ENCODE measurements at regions not wholly inside any gene's neighbourhood (a gene's known extent, or its start where the extent isn't known, plus 50 kb on each side); places are given as distances from the start of the nearest gene placed in this dataset.

- no peak overlapping the region for H2AFZ ChIP-seq (replicated peaks; ENCODE audit: low read length, poor library complexity)
- peaks cover 9% of the 10 kb centered on the region for H3K4me1 ChIP-seq (ENCODE audit: control insufficient read depth, insufficient read depth, low read length)
- no peak overlapping the region for H3K23ac ChIP-seq (ENCODE audit: low read depth, low read length)
- H3K9me3 ChIP-seq (ENCODE audit: control insufficient read depth, insufficient read depth, low read length): no peaks in the 10 kb centered on the region
- no peaks in the 10 kb centered on the region for H3K36me3 ChIP-seq (ENCODE audit: control insufficient read depth, insufficient read depth, low read length)
- H2BK15ac ChIP-seq (ENCODE audit: low read depth, low read length): no peak overlapping the region
- no peaks in the 10 kb centered on the region for H4K20me1 ChIP-seq (ENCODE audit: insufficient read depth, low read length)
- no peak overlapping the region for H3K4me3 ChIP-seq (ENCODE audit: insufficient read depth, low read depth, low read length)
- no peak overlapping the region for H4K8ac ChIP-seq (ENCODE audit: low read depth in 2 of 2, low read length in 2 of 2)
- H3K4me2 ChIP-seq (ENCODE audit: low read depth, low read length): no peak overlapping the region
- no peak overlapping the region for H3K56ac ChIP-seq (ENCODE audit: extremely low read depth, insufficient read depth, low read length)
- BruUV-seq (replicated peaks): no TSS peak
- no peak overlapping the region for H2BK5ac ChIP-seq (ENCODE audit: low read depth, low read length, poor library complexity, severe bottlenecking)
- no peak overlapping the region for H2AK9ac ChIP-seq (replicated peaks; ENCODE audit: low read depth, low read length, poor library complexity)
- no peak overlapping the region for H3K18ac ChIP-seq (ENCODE audit: low read depth, low read length)
- no peaks in the 10 kb centered on the region; the same call in 1 of the 2 replicates for H3K27me3 ChIP-seq (ENCODE audit: control insufficient read depth, insufficient read depth, low read length)
- H3K9ac ChIP-seq (ENCODE audit: low read depth, low read length): no peak overlapping the region
- no peak overlapping the region for H3K4ac ChIP-seq (ENCODE audit: low read depth, low read length)
- dilution Hi-C loops (cut with HindIII; ENCODE audit: low sequenced_read_pairs, unreplicated experiment) (no loop called here), intact Hi-C loops (cut with micrococcal nuclease) (no loop called here), in situ Hi-C loops (cut with MboI; ENCODE audit: low sequenced_read_pairs) (no loop called here)
- no peak overlapping the region for H3K27ac ChIP-seq (ENCODE audit: insufficient read depth, low read length)
- no peak for ATAC-seq (ENCODE audit: low read depth)
- ChIA-PET CTCF (no interaction called here), POLR2A (ENCODE audit: unreplicated experiment) (no interaction called here)
- TF ChIP-seq USF2 (IDR thresholded peaks at IDR 0.05; ENCODE audit: low read depth, low read length): no peak
- no peak for TF ChIP-seq CTCF (conservative IDR thresholded peaks at IDR 0.05; ENCODE audit: low read depth, low read length)
- no peak for TF ChIP-seq RAD21 (IDR thresholded peaks at IDR 0.05; ENCODE audit: low read length)
- TF ChIP-seq MAFK (IDR thresholded peaks at IDR 0.05; ENCODE audit: low read depth, low read length): no peak
- TF ChIP-seq RCOR1 (IDR thresholded peaks at IDR 0.05; ENCODE audit: insufficient replicate concordance, low read length): no peak
- TF ChIP-seq, protein P1, sequence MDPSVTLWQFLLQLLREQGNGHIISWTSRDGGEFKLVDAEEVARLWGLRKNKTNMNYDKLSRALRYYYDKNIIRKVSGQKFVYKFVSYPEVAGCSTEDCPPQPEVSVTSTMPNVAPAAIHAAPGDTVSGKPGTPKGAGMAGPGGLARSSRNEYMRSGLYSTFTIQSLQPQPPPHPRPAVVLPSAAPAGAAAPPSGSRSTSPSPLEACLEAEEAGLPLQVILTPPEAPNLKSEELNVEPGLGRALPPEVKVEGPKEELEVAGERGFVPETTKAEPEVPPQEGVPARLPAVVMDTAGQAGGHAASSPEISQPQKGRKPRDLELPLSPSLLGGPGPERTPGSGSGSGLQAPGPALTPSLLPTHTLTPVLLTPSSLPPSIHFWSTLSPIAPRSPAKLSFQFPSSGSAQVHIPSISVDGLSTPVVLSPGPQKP (IDR thresholded peaks at IDR 0.05; ENCODE audit: borderline replicate concordance, low read depth, low read length): no peak
- no peak for TF ChIP-seq SMC3 (IDR thresholded peaks at IDR 0.05; ENCODE audit: low read depth, low read length)
- no peak for TF ChIP-seq FOS (IDR thresholded peaks at IDR 0.05; ENCODE audit: low read depth, low read length)
- no peak for TF ChIP-seq RFX5 (IDR thresholded peaks at IDR 0.05; ENCODE audit: low read depth, low read length)
- no peak for TF ChIP-seq MAZ (IDR thresholded peaks at IDR 0.05; ENCODE audit: borderline replicate concordance, low read depth, low read length)
- TF ChIP-seq CEBPB (IDR thresholded peaks at IDR 0.05; ENCODE audit: low read depth, low read length): no peak
- no peak for TF ChIP-seq POLR2A (IDR thresholded peaks at IDR 0.05; ENCODE audit: low read depth, low read length)
- H4K5ac ChIP-seq (ENCODE audit: low read depth, low read length): no peak overlapping the region
- H3K14ac ChIP-seq (replicated peaks; ENCODE audit: low read depth, low read length): no peak overlapping the region
- no peak overlapping the region for H2BK20ac ChIP-seq (ENCODE audit: low read depth, low read length)
- no peak overlapping the region for H4K91ac ChIP-seq (ENCODE audit: insufficient read depth, low read depth, low read length)
- H3K9me1 ChIP-seq (ENCODE audit: insufficient read depth, low read length): no peaks in the 10 kb centered on the region
- 92% methylated on average over 11 of the region's 16 CpGs; no CpG with 5 or more reads in 1 of the 2 experiments for WGBS, 2 experiments (ENCODE audit: extremely low coverage in 2 of 2, insufficient read length in 1 of 2)
- no peaks in the 10 kb centered on the region for H3K79me1 ChIP-seq (ENCODE audit: low read depth in 1 of 2, low read length in 2 of 2)
- H2AK5ac ChIP-seq (ENCODE audit: low read depth, low read length): no peak overlapping the region
- no peak overlapping the region for H2BK120ac ChIP-seq (ENCODE audit: low read depth, low read length)
- no peak for DNase-seq
These were observed 52.7 kb upstream of the INPP5A start for GRCh38 chr10:132484922-132485321.
